Chondrocyte (in vitro differentiated cells): ENCODE measurements at regions not wholly inside any gene's neighbourhood (a gene's known extent, or its start where the extent isn't known, plus 50 kb on each side); places are given as distances from the start of the nearest gene placed in this dataset.

Source experiments
- DNase-seq: peaks from one replicate; pipeline ENCODE4 v3.0.0; 2021; ENCODE audit warnings: mixed read lengths, low spot score
- H3K27ac Mint-ChIP-seq: one replicate; pipeline ENCODE4 v1.8.0; 2021; ENCODE audit warnings: mild to moderate bottlenecking, moderate library complexity, mixed read lengths; ENCODE audit not compliant: unreplicated experiment
- H3K27me3 Mint-ChIP-seq: 2 replicates; pipeline ENCODE4 v1.8.0; 2021; ENCODE audit warnings: low read depth, mixed read lengths
- H3K36me3 Mint-ChIP-seq: 2 replicates; pipeline ENCODE4 v1.8.0; 2021; ENCODE audit warnings: low read depth, mixed read lengths
- H3K4me1 Mint-ChIP-seq: 2 replicates; pipeline ENCODE4 v1.8.0; 2021; ENCODE audit warnings: low read depth, mild to moderate bottlenecking, mixed read lengths
- H3K4me3 Mint-ChIP-seq: one replicate; pipeline ENCODE4 v1.8.0; 2021; ENCODE audit warnings: mild to moderate bottlenecking, moderate library complexity, mixed read lengths; ENCODE audit not compliant: unreplicated experiment
- H3K9me3 Mint-ChIP-seq: 2 replicates; pipeline ENCODE4 v1.8.0; 2021; ENCODE audit warnings: low read depth, mixed read lengths
- CTCF ChIP-seq: fragments of 200-600 bp; sonication (generic); IDR thresholded peaks from 2 replicates; pipeline ENCODE4 v1.5.0; 2021; ENCODE audit warnings: antibody characterized with exemption, mild to moderate bottlenecking, moderate library complexity

GRCh38 chr18:42471885-42472284 is 516.9 kb downstream of the PIK3C3 start:
- H3K4me3 Mint-ChIP-seq, result no peak overlapping the region
- H3K9me3 Mint-ChIP-seq, result no peaks in the 10 kb centered on the region
- peak; percentile 8 for TF ChIP-seq CTCF
- H3K4me1 Mint-ChIP-seq, result no peaks in the 10 kb centered on the region
- H3K36me3 Mint-ChIP-seq, result no peaks in the 10 kb centered on the region
- H3K27me3 Mint-ChIP-seq, result peaks cover 1% of the 10 kb centered on the region
- no peak overlapping the region for H3K27ac Mint-ChIP-seq
- no peak for DNase-seq

- TF ChIP-seq CTCF, result no peak
- H3K4me1 Mint-ChIP-seq, result no peaks in the 10 kb centered on the region
- no peak for DNase-seq
- H3K27me3 Mint-ChIP-seq, result peaks cover 1% of the 10 kb centered on the region
- H3K36me3 Mint-ChIP-seq, result no peaks in the 10 kb centered on the region
- no peaks in the 10 kb centered on the region for H3K9me3 Mint-ChIP-seq
- no peak overlapping the region for H3K27ac Mint-ChIP-seq
- H3K4me3 Mint-ChIP-seq, result no peak overlapping the region
Observed at GRCh38 chr18:42473611-42474010, 518.6 kb downstream of the PIK3C3 start.

- no peak overlapping the region for H3K27ac Mint-ChIP-seq
- DNase-seq, result no peak
- no peaks in the 10 kb centered on the region for H3K4me1 Mint-ChIP-seq
- no peaks in the 10 kb centered on the region for H3K36me3 Mint-ChIP-seq
- no peak overlapping the region for H3K4me3 Mint-ChIP-seq
- no peak for TF ChIP-seq CTCF
- no peaks in the 10 kb centered on the region for H3K9me3 Mint-ChIP-seq
- peaks cover 1% of the 10 kb centered on the region for H3K27me3 Mint-ChIP-seq
Observed at GRCh38 chr18:42474577-42474976, 519.5 kb downstream of the PIK3C3 start.

GRCh38 chr18:42475157-42475556 is 520.1 kb downstream of the PIK3C3 start:
- no peak overlapping the region for H3K27ac Mint-ChIP-seq
- H3K4me3 Mint-ChIP-seq, result no peak overlapping the region
- no peaks in the 10 kb centered on the region for H3K9me3 Mint-ChIP-seq
- peaks cover 1% of the 10 kb centered on the region for H3K27me3 Mint-ChIP-seq
- H3K4me1 Mint-ChIP-seq, result no peaks in the 10 kb centered on the region
- H3K36me3 Mint-ChIP-seq, result no peaks in the 10 kb centered on the region
- no peak for TF ChIP-seq CTCF
- DNase-seq, result no peak

- Mint-ChIP-seq H3K36me3 (no peaks in the 10 kb centered on the region), H3K4me1 (no peaks in the 10 kb centered on the region), H3K4me3 (no peak overlapping the region), H3K27ac (no peak overlapping the region), H3K9me3 (no peaks in the 10 kb centered on the region), H3K27me3 (peaks cover 1% of the 10 kb centered on the region)
- no peak for TF ChIP-seq CTCF
- DNase-seq, result no peak
Observed at GRCh38 chr18:42477267-42477666, 522.2 kb downstream of the PIK3C3 start.
